GM18867 (cell line): ENCODE measurements at regions not wholly inside any gene's neighbourhood (a gene's known extent, or its start where the extent isn't known, plus 50 kb on each side); places are given as distances from the start of the nearest gene placed in this dataset.

Experiments
- ATAC-seq: cut with Tn5 transposase; IDR thresholded peaks from one replicate; pipeline ENCODE4 v1.9.1; 2021; ENCODE audit warnings: mild to moderate bottlenecking, moderate library complexity; ENCODE audit not compliant: unreplicated experiment

- no peak for ATAC-seq
Observed at GRCh38 chr20:16220826-16221225, 352.4 kb downstream of the KIF16B start.

DNA sequence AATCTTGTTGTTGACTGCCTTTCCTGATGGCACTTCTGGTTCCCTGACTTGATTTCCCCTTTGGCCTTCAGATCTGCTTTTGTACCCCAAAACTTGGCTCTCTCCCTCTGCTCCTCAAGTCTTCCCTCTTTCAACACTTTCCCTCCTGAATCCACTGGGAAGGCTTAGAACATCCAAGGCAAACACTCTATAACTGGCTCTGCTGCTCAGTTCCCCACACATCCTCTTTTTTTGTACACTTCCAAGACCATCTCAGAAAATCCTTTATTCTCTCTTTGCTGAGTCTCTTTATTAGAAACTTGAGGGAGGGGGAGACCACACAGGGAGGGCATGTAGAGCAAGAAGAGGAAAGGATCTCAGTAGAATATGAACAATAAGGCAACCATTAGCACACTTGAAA is 354.1 kb downstream of the KIF16B start:
- ATAC-seq = no peak

DNA sequence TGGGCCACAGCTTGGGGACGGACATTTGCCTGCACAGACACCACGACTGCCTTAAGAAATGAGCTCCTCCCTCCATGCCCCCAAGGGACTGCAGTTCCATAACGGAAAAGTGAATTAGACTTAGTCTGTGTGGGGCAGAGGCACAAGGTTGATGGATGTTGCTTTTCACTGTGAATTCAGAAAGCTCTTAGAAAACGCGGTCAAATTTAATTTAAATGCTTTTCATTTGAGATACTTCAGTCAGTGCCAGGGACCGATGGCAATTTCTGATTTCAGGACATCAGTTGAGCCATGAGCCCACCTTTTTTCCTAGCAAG is 356.4 kb downstream of the KIF16B start:
- no peak for ATAC-seq

GRCh38 chr20:16216227-16216913 is 356.9 kb downstream of the KIF16B start:
- ATAC-seq = no peak

DNA sequence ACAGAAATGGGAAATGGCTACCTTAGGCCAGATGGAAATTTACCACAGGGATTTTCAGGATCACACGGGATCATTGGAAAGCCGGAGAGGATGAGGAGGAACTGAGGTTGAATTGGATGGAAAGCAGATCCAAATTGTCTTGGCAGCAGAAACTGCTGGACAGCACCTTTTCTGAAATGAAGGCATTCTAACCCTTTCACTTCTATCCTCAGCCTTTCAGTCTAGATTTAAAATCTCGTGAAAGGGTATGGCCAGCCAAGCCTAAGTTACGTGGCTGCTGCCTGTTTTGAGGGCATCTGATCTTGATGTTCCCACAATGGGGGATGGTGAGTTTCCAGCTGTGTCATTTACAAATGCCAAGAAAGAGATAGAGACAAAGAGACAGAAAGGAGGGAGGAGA is 358.2 kb downstream of the KIF16B start:
- no peak for ATAC-seq

- ATAC-seq = no peak
Observed at GRCh38 chr20:16212790-16213189, 360.5 kb downstream of the KIF16B start.

DNA sequence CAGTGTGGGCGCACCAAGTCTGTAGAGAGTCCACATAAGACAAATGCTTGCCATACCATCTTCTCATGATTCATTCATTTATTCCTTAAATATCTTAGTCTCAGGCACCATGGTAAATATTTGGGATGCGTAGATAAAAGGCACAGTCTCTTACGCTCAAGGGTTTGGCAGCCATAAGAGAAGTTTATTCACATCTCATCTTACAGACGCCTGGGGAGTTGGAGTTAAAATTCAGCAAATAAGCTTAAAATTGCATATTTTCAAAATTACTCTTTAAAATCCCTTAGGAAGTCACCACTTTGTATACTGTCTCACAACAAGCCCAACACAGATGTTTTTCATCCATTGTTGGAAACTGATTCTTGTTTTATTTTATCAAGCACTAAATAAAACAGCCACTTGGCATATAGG is 363.3 kb downstream of the KIF16B start:
- no peak for ATAC-seq

GRCh38 chr20:16209357-16209756 is 363.9 kb downstream of the KIF16B start:
- no peak for ATAC-seq

GRCh38 chr20:16208443-16208842 is 364.8 kb downstream of the KIF16B start:
- ATAC-seq = no peak

DNA sequence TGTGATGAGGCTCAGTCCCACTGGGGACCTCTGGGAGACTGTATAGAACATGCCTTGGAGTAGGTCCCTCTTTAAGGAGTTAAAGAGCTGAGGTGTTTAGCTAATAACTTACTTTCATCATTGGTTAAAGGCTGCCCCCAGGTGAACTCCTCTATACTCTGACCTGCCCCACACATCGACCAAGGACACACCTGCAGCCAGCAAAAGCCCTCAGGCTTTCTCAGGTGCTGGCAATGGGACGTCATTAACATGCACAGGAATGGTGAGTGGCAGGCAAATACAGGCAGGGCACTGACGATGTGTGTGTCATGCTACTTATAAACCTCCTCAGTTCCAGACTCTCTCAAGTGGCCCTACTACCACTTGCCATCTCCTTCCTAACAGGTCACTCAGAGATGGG is 366.4 kb downstream of the KIF16B start:
- no peak for ATAC-seq

DNA sequence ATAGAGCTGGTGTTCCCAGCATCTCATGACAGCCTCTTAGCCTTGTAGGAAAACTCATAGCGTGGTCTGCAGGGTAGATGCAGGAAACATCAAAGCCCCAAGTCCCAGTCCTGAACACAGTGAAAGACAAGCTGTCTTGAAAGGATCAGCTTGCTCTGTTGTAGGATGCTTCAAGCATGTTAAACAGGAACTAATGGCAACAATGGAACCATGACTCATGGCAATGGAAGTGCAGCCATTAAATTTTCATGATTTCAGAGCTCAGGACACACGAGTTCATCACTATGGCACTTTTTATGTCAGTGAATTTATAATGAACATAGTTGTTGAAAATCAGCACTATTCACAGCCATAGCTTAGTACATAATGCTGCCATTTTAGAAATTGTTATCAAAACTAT is 367.7 kb downstream of the KIF16B start:
- ATAC-seq = no peak

- no peak for ATAC-seq
Observed at GRCh38 chr20:16203096-16203495, 370.2 kb downstream of the KIF16B start.

- ATAC-seq = no peak
Observed at GRCh38 chr20:16201191-16201590, 372.1 kb downstream of the KIF16B start.

GRCh38 chr20:16197696-16198095 is 375.6 kb downstream of the KIF16B start:
- no peak for ATAC-seq

DNA sequence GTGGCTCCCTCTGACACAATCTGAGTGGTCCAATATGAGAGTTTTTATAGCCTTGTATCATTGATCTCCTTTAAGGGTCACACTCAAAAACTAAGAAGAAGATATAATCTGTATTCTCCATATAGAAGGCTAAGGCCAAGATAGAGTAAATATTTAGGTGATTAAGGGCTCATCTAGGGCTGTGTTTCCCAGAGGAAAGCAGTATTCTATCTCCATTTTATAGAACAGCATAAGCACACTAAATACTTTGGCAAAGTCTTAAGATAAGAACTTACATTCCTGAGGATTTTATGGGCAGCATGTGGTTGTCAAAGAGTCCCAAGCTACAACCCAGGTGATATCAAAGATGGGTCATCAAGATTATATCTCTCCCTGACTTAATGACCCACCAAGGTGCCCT is 377.6 kb downstream of the KIF16B start:
- ATAC-seq = no peak

- ATAC-seq = no peak
Observed at GRCh38 chr20:16194617-16195360, 378.5 kb downstream of the KIF16B start.

DNA sequence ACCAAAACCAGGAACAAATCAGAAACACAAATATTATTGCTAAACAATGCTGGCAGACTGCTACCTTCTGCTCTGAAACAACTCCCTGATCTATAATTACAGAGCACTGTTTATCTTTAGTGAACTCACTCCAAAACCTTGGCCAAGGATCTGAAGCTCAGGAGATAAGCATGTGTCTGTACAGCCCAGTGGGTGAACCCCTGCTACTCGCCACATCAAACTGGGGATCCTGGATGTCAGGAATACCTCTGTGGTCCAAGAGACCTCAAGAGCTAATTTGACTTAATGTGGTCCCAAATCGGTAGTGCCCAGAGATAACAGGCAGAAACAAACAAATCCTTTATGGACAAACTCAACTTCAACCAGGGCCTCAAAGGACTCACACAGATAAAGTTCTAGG is 381.8 kb downstream of the KIF16B start:
- ATAC-seq = no peak

DNA sequence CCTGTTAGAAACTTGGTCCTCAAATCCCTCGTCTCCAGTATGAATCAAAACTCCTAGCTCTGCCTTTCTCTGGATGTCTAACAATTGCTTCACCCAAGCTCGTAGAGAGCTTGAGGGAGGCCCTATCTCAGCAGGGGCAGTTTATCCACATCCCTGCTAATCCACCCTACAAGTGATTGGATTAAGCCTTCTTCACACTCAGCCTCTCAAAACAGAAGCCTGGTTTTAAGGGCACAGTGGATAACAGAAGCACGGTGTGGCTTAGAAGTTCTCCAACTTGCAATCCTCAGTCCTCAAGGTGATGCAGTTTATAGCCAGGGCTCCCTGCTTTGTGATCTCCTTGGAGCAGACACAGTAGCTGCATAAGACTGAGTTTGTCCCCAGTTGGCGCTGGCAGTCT is 383.9 kb downstream of the KIF16B start:
- no peak for ATAC-seq

- no peak for ATAC-seq
Observed at GRCh38 chr20:16187956-16188616, 385.2 kb downstream of the KIF16B start.

- ATAC-seq = no peak
Observed at GRCh38 chr20:16179919-16180318, 393.3 kb downstream of the KIF16B start.

- ATAC-seq = no peak
Observed at GRCh38 chr20:16179371-16179770, 393.9 kb downstream of the KIF16B start.

DNA sequence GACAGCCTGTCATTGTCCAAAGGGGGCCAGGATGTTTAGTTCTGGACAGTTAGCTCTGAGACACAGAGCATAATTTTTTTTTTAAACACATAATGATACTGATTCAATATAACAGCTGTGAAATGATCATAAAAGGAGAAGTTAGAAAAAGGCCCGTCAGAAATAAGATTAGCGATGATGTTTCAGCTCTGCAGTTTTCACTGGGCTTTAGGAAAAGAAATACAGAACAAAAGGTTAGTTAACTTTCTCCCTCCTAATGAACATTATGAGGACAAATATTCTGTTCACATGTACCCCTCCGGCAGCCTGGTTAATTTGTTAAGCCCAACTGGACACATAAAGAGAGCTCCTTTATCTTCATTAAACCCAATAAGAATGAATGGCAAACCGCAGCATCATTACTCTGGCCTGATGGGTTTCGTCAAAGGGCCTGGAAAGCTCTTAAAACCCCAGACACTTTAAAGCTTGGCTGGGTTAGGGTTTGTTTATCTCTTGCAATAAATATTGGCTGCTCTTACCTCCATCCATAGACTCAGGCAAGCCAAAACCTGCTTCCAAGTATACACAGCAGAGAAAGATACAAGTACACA is 394.6 kb downstream of the KIF16B start:
- no peak for ATAC-seq
